ENCODE measurements at regions not wholly inside any gene's neighbourhood (a gene's known extent, or its start where the extent isn't known, plus 50 kb on each side); places are given as distances from the start of the nearest gene placed in this dataset.

DNA sequence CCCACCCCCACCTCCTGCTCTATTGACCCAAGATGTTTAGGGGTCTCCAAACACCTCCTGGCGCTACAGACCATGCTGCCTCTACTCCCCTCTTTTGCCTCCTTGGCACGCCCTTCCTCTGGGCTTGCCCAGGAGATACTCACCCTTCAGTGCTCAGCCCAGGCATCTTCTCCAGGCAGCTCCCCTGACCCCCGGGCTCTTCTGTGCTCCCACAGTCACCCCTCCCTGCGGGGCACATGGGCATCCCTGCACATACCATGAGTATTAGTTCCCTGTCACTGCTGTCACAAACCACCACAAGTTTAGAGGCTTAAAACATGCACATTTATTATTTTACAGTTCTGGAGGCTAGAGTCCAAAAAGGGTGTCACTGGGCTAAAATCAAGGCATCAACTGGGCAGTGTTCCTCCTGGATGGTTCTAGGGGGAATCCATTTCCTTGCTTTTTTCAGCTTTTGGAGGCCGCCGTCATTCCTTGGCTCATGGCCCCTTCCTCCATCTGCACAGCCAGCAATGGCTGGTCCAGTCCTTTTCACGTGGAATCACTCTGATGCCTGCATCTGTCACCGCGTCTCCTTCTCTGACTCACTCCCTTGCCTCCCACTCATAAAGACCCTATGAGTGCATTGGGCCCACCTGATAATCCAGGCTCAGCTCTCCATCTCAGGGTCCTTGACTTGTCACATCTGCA lies 230.4 kb upstream of the COPS8 start:
- ChIA-PET POLR2A (no interaction called here), CTCF (no interaction called here)
- TF ChIP-seq FOXA1 (IDR thresholded peaks at IDR 0.05) (no peak), LEF1 (IDR thresholded peaks at IDR 0.05; ENCODE audit: borderline replicate concordance) (no peak), ARNT (IDR thresholded peaks at IDR 0.05) (no peak), NFRKB (IDR thresholded peaks at IDR 0.05) (no peak)
- DNase-seq (ENCODE audit: extremely low spot score): no peak

DNA sequence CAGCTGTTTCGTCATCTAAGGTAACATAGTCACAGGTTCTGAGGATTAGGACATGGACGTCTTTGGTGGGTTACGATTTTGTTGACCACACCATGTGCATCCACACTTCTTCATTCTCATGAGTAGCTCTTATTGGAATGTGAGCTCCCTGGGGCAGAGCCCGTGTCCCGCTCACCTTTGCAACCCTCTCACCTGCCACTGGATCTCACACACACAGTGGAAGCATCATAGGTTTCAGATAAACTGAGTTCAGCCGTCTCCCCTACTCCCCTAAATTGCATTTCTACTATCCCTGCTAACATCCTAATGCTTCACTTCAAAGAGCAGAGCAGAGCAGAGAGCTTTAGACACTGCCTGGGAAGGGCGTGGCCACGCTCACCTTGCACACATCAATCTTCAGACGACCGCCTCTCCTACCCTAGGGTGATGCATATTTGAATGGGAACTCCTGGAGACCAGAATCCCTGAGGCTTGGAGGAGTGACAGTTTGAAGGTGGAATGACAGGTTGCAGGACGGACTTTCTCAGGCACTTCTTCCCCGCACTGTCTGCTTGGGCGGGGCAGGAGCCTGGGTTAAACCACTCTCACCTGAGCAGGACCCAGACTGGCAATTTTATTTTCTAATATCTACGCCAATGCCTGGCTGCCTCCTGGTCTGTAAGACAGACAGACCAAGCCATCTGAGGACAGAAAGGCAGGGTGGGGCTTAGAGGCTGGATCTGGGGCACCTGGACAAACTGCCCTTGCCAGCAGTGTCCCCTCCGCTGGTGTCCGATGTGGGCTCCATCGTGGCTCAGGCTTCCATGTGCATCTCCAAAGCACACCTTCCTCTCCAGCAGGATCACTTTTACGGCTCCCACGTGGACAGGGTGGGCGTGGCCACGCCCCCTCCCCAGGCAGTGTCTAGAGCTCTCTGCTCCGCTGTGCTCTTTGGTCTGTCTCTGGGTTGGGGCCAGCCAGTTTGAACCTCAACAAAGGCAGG lies 229.5 kb upstream of the COPS8 start:
- POLR2A ChIA-PET: no interaction called here

GRCh38 chr2:236856848-236857235 lies 228.8 kb upstream of the COPS8 start:
- POLR2A ChIA-PET: no interaction called here
- DNase-seq (ENCODE audit: extremely low spot score): no peak
- CTCF ChIA-PET: interaction anchor here (0.5 kb wide), 1 partner anchor 117 kb away, joined by 4 read pairs; no protein-coding TSS in a partner anchor
- no peak for TF ChIP-seq FOXA1 (IDR thresholded peaks at IDR 0.05)
- no peak for TF ChIP-seq ARNT (IDR thresholded peaks at IDR 0.05)
- no peak for TF ChIP-seq SP1 (IDR thresholded peaks at IDR 0.05)
- no peak for TF ChIP-seq TARDBP (IDR thresholded peaks at IDR 0.05)
- no peak for TF ChIP-seq NFRKB (IDR thresholded peaks at IDR 0.05)
- TF ChIP-seq BHLHE40 (IDR thresholded peaks at IDR 0.05; ENCODE audit: borderline replicate concordance): no peak
- TF ChIP-seq LEF1 (IDR thresholded peaks at IDR 0.05; ENCODE audit: borderline replicate concordance): no peak
- no peak for TF ChIP-seq ELF4 (IDR thresholded peaks at IDR 0.05)
- no peak for TF ChIP-seq PKNOX1 (IDR thresholded peaks at IDR 0.05)
- TF ChIP-seq FOXM1 (IDR thresholded peaks at IDR 0.05; ENCODE audit: borderline replicate concordance): no peak
- TF ChIP-seq HDGF (IDR thresholded peaks at IDR 0.05; ENCODE audit: borderline replicate concordance): no peak
- TF ChIP-seq CTBP1 (IDR thresholded peaks at IDR 0.05; ENCODE audit: borderline replicate concordance): no peak
- no peak for TF ChIP-seq SUZ12 (IDR thresholded peaks at IDR 0.05)
- no peak for TF ChIP-seq L3MBTL2 (conservative IDR thresholded peaks at IDR 0.05)
- TF ChIP-seq FOXK2 (IDR thresholded peaks at IDR 0.05): no peak

More for the DNA sequence above, 229.5 kb upstream of the COPS8 start:
- no peak for TF ChIP-seq LEF1 (IDR thresholded peaks at IDR 0.05; ENCODE audit: borderline replicate concordance)
- TF ChIP-seq TARDBP (IDR thresholded peaks at IDR 0.05): no peak
- no peak for TF ChIP-seq NFRKB (IDR thresholded peaks at IDR 0.05)
- TF ChIP-seq HDGF (IDR thresholded peaks at IDR 0.05; ENCODE audit: borderline replicate concordance): no peak
- no peak for TF ChIP-seq ZNF384 (IDR thresholded peaks at IDR 0.05)
- no peak for TF ChIP-seq ELF4 (IDR thresholded peaks at IDR 0.05)
- no peak for TF ChIP-seq BHLHE40 (IDR thresholded peaks at IDR 0.05; ENCODE audit: borderline replicate concordance)
- no peak for TF ChIP-seq CTBP1 (IDR thresholded peaks at IDR 0.05; ENCODE audit: borderline replicate concordance)
- no peak for TF ChIP-seq FOXM1 (IDR thresholded peaks at IDR 0.05; ENCODE audit: borderline replicate concordance)
- no peak for TF ChIP-seq L3MBTL2 (conservative IDR thresholded peaks at IDR 0.05)
- no peak for TF ChIP-seq FOXA1 (IDR thresholded peaks at IDR 0.05)
- no peak for TF ChIP-seq PKNOX1 (IDR thresholded peaks at IDR 0.05)
- no peak for TF ChIP-seq FOXK2 (IDR thresholded peaks at IDR 0.05)
- TF ChIP-seq SUZ12 (IDR thresholded peaks at IDR 0.05): no peak
- TF ChIP-seq SP1 (IDR thresholded peaks at IDR 0.05): no peak
- no peak for TF ChIP-seq ARNT (IDR thresholded peaks at IDR 0.05)
- DNase-seq (ENCODE audit: extremely low spot score): no peak
- CTCF ChIA-PET: interaction anchor here (0.5 kb wide), 1 partner anchor 116 kb away, joined by 4 read pairs; no protein-coding TSS in a partner anchor

DNA sequence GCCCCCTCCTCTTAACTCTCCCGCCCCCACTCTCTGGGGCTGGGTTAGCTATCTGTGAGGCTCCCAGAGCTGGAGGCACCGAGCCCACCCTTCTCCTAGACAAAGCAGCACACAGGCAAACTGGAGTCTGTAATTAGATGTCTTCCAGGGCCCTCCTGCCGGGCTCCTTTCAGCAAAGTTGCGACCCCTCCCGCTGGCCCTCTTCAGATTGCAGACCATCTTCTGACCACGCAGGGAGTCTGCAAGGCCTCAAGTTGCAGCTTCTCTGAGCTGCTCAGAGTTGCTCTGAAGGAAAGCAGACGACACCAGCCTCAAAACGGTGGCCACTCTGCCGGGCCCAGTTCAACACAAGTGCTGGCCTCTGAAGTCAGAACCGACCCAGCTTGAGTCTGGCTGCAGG lies 228.4 kb upstream of the COPS8 start:
- TF ChIP-seq TARDBP (IDR thresholded peaks at IDR 0.05) (no peak), HDGF (IDR thresholded peaks at IDR 0.05; ENCODE audit: borderline replicate concordance) (no peak), NFRKB (IDR thresholded peaks at IDR 0.05) (no peak), PKNOX1 (IDR thresholded peaks at IDR 0.05) (no peak), L3MBTL2 (conservative IDR thresholded peaks at IDR 0.05) (no peak), ARNT (IDR thresholded peaks at IDR 0.05) (no peak), SP1 (IDR thresholded peaks at IDR 0.05) (no peak), ZNF384 (IDR thresholded peaks at IDR 0.05) (no peak)
- no peak for DNase-seq (ENCODE audit: extremely low spot score)
- ChIA-PET CTCF (interaction anchor here (0.5 kb wide), 1 partner anchor 117 kb away, joined by 4 read pairs; no protein-coding TSS in a partner anchor), POLR2A (no interaction called here)

- no peak for DNase-seq (ENCODE audit: extremely low spot score)
- ChIA-PET POLR2A (no interaction called here), CTCF (no interaction called here)
- TF ChIP-seq LEF1 (IDR thresholded peaks at IDR 0.05; ENCODE audit: borderline replicate concordance) (no peak), FOXK2 (IDR thresholded peaks at IDR 0.05) (no peak), FOXA1 (IDR thresholded peaks at IDR 0.05) (no peak), TARDBP (IDR thresholded peaks at IDR 0.05) (no peak), SP1 (IDR thresholded peaks at IDR 0.05) (no peak), ELF4 (IDR thresholded peaks at IDR 0.05) (no peak), CTBP1 (IDR thresholded peaks at IDR 0.05; ENCODE audit: borderline replicate concordance) (no peak), HDGF (IDR thresholded peaks at IDR 0.05; ENCODE audit: borderline replicate concordance) (no peak), ARNT (IDR thresholded peaks at IDR 0.05) (no peak)
Observed at GRCh38 chr2:236857781-236858180, 227.9 kb upstream of the COPS8 start.

Measured in HEK293T (cell line).